Psoas muscle (tissue), 7 donors: ENCODE measurements at regions not wholly inside any gene's neighbourhood (a gene's known extent, or its start where the extent isn't known, plus 50 kb on each side); places are given as distances from the start of the nearest gene placed in this dataset.

Source experiments
- ATAC-seq, 4 donors: fragments of 200-7000 bp; cut with Tn5 transposase; one replicate each; pipeline ENCODE4 v1.9.1; 2020; ENCODE audit warnings: moderate library complexity in 3 of 4, mild to moderate bottlenecking in 2 of 4
- DNase-seq, 2 donors: peaks; one replicate each; pipeline ENCODE4 v3.0.0-alpha.2; 2020
- H3K27ac ChIP-seq: fragments of 200-600 bp; one replicate; pipeline ENCODE4 v1.8.0; 2022
- H3K27me3 ChIP-seq, 3 donors: fragments of 200-600 bp in 1 of 3; one replicate each; pipeline versions ENCODE4 v1.6.1 to v1.8.0; 2013 to 2022; ENCODE audit warnings: low read length in 2 of 3, mild to moderate bottlenecking in 2 of 3, moderate library complexity in 1 of 3; ENCODE audit not compliant: insufficient read depth in 3 of 3
- H3K36me3 ChIP-seq, 2 donors: fragments of 200-600 bp in 1 of 2; one replicate each; pipeline versions ENCODE4 v1.6.1 to v1.8.0; 2013 to 2022; ENCODE audit warnings: low read depth in 1 of 2, mild to moderate bottlenecking in 1 of 2, moderate library complexity in 1 of 2; ENCODE audit not compliant: insufficient read depth in 1 of 2
- H3K4me1 ChIP-seq: fragments of 200-600 bp; one replicate; pipeline ENCODE4 v1.8.0; 2022
- H3K4me3 ChIP-seq: fragments of 200-600 bp; one replicate; pipeline ENCODE4 v1.8.0; 2022; ENCODE audit warnings: mild to moderate bottlenecking
- H3K9me3 ChIP-seq: fragments of 200-600 bp; one replicate; pipeline ENCODE4 v1.8.0; 2022
- CTCF ChIP-seq: fragments of 200-600 bp; IDR thresholded peaks from one replicate; pipeline ENCODE4 v1.8.0; 2022; ENCODE audit warnings: antibody characterized with exemption
- WGBS, 3 donors: extraction: QIAGEN DNeasy Blood & Tissue Kit; methylation state at CpG; one replicate each; pipeline versions ENCODE4 v1.1.6 to v1.1.7; 2013; 5-methylcytosine and 5-hydroxymethylcytosine counted together
- intact Hi-C, 2 donors: fragments of 100-400 bp; cut with DNase I; formaldehyde crosslinking; loops; one replicate each; pipeline versions ENCODE4 v1.11.0 to v1.14.2; 2022
- donor health status: healthy with polysubstance abuse.
- donor health status: DM: no; HTN: no; CAD: no; lungs with moderate emphysema.
- donor health status: Bipolar disorder and iron deficiency.
- donor health status: healthy.
- donor health status: DM: yes; HTN: yes; CAD: no.
- donor health status: DM: no; HTN: no; CAD: no.
- donor health status: DM: yes; HTN: yes; CAD: no.

- H3K36me3 ChIP-seq, result no peaks in the 10 kb centered on the region
- H3K27me3 ChIP-seq, result no peaks in the 10 kb centered on the region
- peaks cover 4% of the 10 kb centered on the region for H3K9me3 ChIP-seq
- no peak overlapping the region for H3K4me3 ChIP-seq
- H3K4me1 ChIP-seq, result no peaks in the 10 kb centered on the region
- 86 to 92% (median 88%) methylated on average over 2 of the region's 2 CpGs for WGBS, 3 donors
- no peak for ATAC-seq
- no peak for TF ChIP-seq CTCF
- no peak overlapping the region for H3K27ac ChIP-seq
- no peak for DNase-seq
- intact Hi-C loops, result no loop called here
Measured at GRCh38 chr2:65813631-65814173, 381.3 kb upstream of the SPRED2 start.

- no peak for TF ChIP-seq CTCF
- WGBS, 3 donors, result 73 to 76% (median 73%) methylated on average over 3 of the region's 3 CpGs
- Histone ChIP-seq H3K36me3 (no peaks in the 10 kb centered on the region), H3K4me3 (no peak overlapping the region), H3K4me1 (no peaks in the 10 kb centered on the region), H3K27me3 (no peaks in the 10 kb centered on the region), H3K27ac (no peak overlapping the region), H3K9me3 (peaks cover 9% of the 10 kb centered on the region)
- ATAC-seq, result no peak
- intact Hi-C loops, result no loop called here
- DNase-seq, result no peak
Measured at GRCh38 chr2:65812887-65813286, 380.5 kb upstream of the SPRED2 start.

GRCh38 chr2:65807942-65808341 is 375.5 kb upstream of the SPRED2 start:
- WGBS, 3 donors, result 92 to 93% (median 92%) methylated on average over 4 of the region's 4 CpGs
- TF ChIP-seq CTCF, result no peak
- intact Hi-C loops, result no loop called here
- Histone ChIP-seq H3K27ac (no peak overlapping the region), H3K9me3 (peaks cover 20% of the 10 kb centered on the region), H3K4me3 (no peak overlapping the region), H3K36me3 (no peaks in the 10 kb centered on the region), H3K4me1 (no peaks in the 10 kb centered on the region), H3K27me3 (no peaks in the 10 kb centered on the region)
- no peak for DNase-seq
- no peak for ATAC-seq

- Histone ChIP-seq H3K36me3 (no peaks in the 10 kb centered on the region), H3K4me1 (no peaks in the 10 kb centered on the region), H3K4me3 (no peak overlapping the region), H3K27ac (no peak overlapping the region), H3K9me3 (peaks cover 20% of the 10 kb centered on the region), H3K27me3 (no peaks in the 10 kb centered on the region)
- DNase-seq, result no peak
- 97 to 98% (median 97%) methylated on average over 3 of the region's 3 CpGs for WGBS, 3 donors
- intact Hi-C loops, result no loop called here
- no peak for ATAC-seq
- TF ChIP-seq CTCF, result no peak
Measured at GRCh38 chr2:65804777-65805176, 372.4 kb upstream of the SPRED2 start.

- DNase-seq, result no peak
- Histone ChIP-seq H3K9me3 (peaks cover 6% of the 10 kb centered on the region), H3K4me1 (no peaks in the 10 kb centered on the region), H3K4me3 (no peak overlapping the region), H3K27me3 (no peaks in the 10 kb centered on the region), H3K27ac (no peak overlapping the region), H3K36me3 (no peaks in the 10 kb centered on the region)
- 73 to 76% (median 74%) methylated on average over 6 of the region's 6 CpGs for WGBS, 3 donors
- intact Hi-C loops, result no loop called here
- no peak for ATAC-seq
- TF ChIP-seq CTCF, result no peak
Measured at GRCh38 chr2:65802298-65802942, 370.0 kb upstream of the SPRED2 start.
